H1 (cell line): ENCODE measurements at regions not wholly inside any gene's neighbourhood (a gene's known extent, or its start where the extent isn't known, plus 50 kb on each side); places are given as distances from the start of the nearest gene placed in this dataset.

Experiments used
- CTCF ChIA-PET: fragments of 300-600 bp; sonication (Branson Sonifier 250); formaldehyde crosslinking; loops from one replicate; lab custom pipeline; 2021; ENCODE audit not compliant: partially characterized antibody; lab: Charles Lee
- POLR2A ChIA-PET: fragments of 300-600 bp; sonication (Branson Sonifier 250); formaldehyde crosslinking; loops from one replicate; lab custom pipeline; 2021; ENCODE audit warnings: inconsistent platforms; ENCODE audit not compliant: partially characterized antibody; lab: Charles Lee
- DNase-seq, 2 experiments: peaks; one replicate each; pipeline versions ENCODE4 v3.0.0 to v3.0.0-alpha.2; 2010 to 2022; ENCODE audit warnings: low spot score in 2 of 2, low read depth in 1 of 2, mixed read lengths in 1 of 2
- FAIRE-seq: peaks from 2 replicates; lab custom pipeline; 2011; peaks lifted over from hg19 to GRCh38; lab: Jason Lieb, UNC
- H2AFZ ChIP-seq: 2 replicates; pipeline ENCODE4 v1.8.1; 2012; ENCODE audit warnings: low read length, inconsistent platforms
- H2AK5ac ChIP-seq: 2 replicates; pipeline ENCODE4 v1.6.1; 2013; ENCODE audit warnings: low read depth, low read length
- H2BK120ac ChIP-seq: replicated peaks from 2 replicates; pipeline ENCODE3; 2013; ENCODE audit warnings: low read depth, low read length, inconsistent platforms
- H2BK12ac ChIP-seq: 2 replicates; pipeline ENCODE4 v1.6.1; 2013; ENCODE audit warnings: low read depth, low read length
- H2BK15ac ChIP-seq: 2 replicates; pipeline ENCODE4 v1.6.1; 2013; ENCODE audit warnings: low read length
- H2BK20ac ChIP-seq: 2 replicates; pipeline ENCODE4 v1.6.1; 2013; ENCODE audit warnings: low read length
- H2BK5ac ChIP-seq: 2 replicates; pipeline ENCODE4 v1.6.1; 2013; ENCODE audit warnings: low read depth, low read length
- H3K14ac ChIP-seq: 2 replicates; pipeline ENCODE4 v1.6.1; 2013; ENCODE audit warnings: inconsistent platforms; ENCODE audit not compliant: insufficient read length
- H3K18ac ChIP-seq: 2 replicates; pipeline ENCODE4 v1.6.1; 2013; ENCODE audit warnings: low read length; ENCODE audit errors: extremely low read depth
- H3K23ac ChIP-seq: 2 replicates; pipeline ENCODE4 v1.6.1; 2013; ENCODE audit warnings: inconsistent platforms; ENCODE audit not compliant: insufficient read length
- H3K23me2 ChIP-seq: 2 replicates; pipeline ENCODE4 v1.6.1; 2013; ENCODE audit warnings: low read depth, low read length
- H3K27ac ChIP-seq: 2 replicates; pipeline ENCODE4 v1.6.1; 2011; ENCODE audit warnings: low read depth, low read length, inconsistent platforms
- H3K27me3 ChIP-seq, 4 experiments: replicated peaks in 1 of 4; 1 replicate in 1 of 4; 2 replicates in 3 of 4; pipeline versions ENCODE4 v1.6.1 to v1.8.1; 2011 to 2013; ENCODE audit warnings: low read length in 3 of 4, mild to moderate bottlenecking in 3 of 4, inconsistent platforms in 2 of 4, mixed read lengths in 2 of 4, moderate library complexity in 1 of 4; ENCODE audit not compliant: control insufficient read depth in 3 of 4, insufficient read depth in 3 of 4; ENCODE audit errors: extremely low read depth in 1 of 4
- H3K36me3 ChIP-seq, 4 experiments: 2 replicates each; pipeline versions ENCODE4 v1.6.1 to v1.8.1; 2011 to 2013; ENCODE audit warnings: mild to moderate bottlenecking in 4 of 4, low read length in 3 of 4, moderate library complexity in 2 of 4, control low read depth in 1 of 4, inconsistent platforms in 1 of 4; ENCODE audit not compliant: insufficient read depth in 4 of 4, control insufficient read depth in 2 of 4
- H3K4ac ChIP-seq: replicated peaks from 2 replicates; pipeline ENCODE3; 2013; ENCODE audit warnings: low read length, low read depth, mixed read lengths, inconsistent platforms; ENCODE audit not compliant: insufficient read length
- H3K4me1 ChIP-seq, 4 experiments: replicated peaks in 1 of 4; 1 replicate in 1 of 4; 2 replicates in 3 of 4; pipeline versions ENCODE4 v1.6.1 to v1.8.1; 2011 to 2013; ENCODE audit warnings: low read length in 3 of 4, inconsistent platforms in 2 of 4, mixed read lengths in 1 of 4; ENCODE audit not compliant: insufficient read depth in 4 of 4, control insufficient read depth in 3 of 4
- H3K4me2 ChIP-seq, 2 experiments: 2 replicates each; pipeline versions ENCODE4 v1.6.1 to v1.8.1; 2011 to 2013; ENCODE audit warnings: low read depth in 2 of 2, low read length in 2 of 2, control low read depth in 1 of 2, inconsistent platforms in 1 of 2, mild to moderate bottlenecking in 1 of 2; ENCODE audit not compliant: insufficient read depth in 1 of 2
- H3K4me3 ChIP-seq, 4 experiments: fragments of 200-600, 300-600 bp in 1 of 4; sonication (generic), shearing (Covaris generic), sonication (Bioruptor Twin) in 1 of 4; 2 replicates each; pipeline versions ENCODE4 v1.5.1 to v1.8.1; 2011 to 2016; ENCODE audit warnings: low read length in 4 of 4, low read depth in 3 of 4, control low read depth in 2 of 4, inconsistent platforms in 2 of 4, mild to moderate bottlenecking in 2 of 4, mixed read lengths in 1 of 4, moderate library complexity in 1 of 4; ENCODE audit not compliant: insufficient read depth in 2 of 4; ENCODE audit errors: extremely low read depth in 1 of 4
- H3K56ac ChIP-seq: replicated peaks from 2 replicates; pipeline ENCODE3; 2013; ENCODE audit warnings: low read depth, mild to moderate bottlenecking, mixed read lengths, low read length, inconsistent platforms; ENCODE audit not compliant: insufficient read length
- H3K79me1 ChIP-seq: 2 replicates; pipeline ENCODE4 v1.6.1; 2013; ENCODE audit warnings: low read depth, low read length, control low read depth
- H3K79me2 ChIP-seq, 2 experiments: 2 replicates each; pipeline versions ENCODE4 v1.6.1 to v1.8.1; 2012 to 2013; ENCODE audit warnings: low read length in 2 of 2, mild to moderate bottlenecking in 2 of 2, inconsistent platforms in 1 of 2; ENCODE audit not compliant: insufficient read depth in 2 of 2, control insufficient read depth in 1 of 2
- H3K9ac ChIP-seq, 4 experiments: replicated peaks in 1 of 4; 1 replicate in 1 of 4; 2 replicates in 3 of 4; pipeline versions ENCODE4 v1.6.1 to v1.8.1; 2011 to 2013; ENCODE audit warnings: low read depth in 3 of 4, low read length in 3 of 4, control low read depth in 2 of 4, mild to moderate bottlenecking in 2 of 4, moderate library complexity in 2 of 4, inconsistent platforms in 1 of 4; ENCODE audit errors: extremely low read depth in 1 of 4
- H3K9me3 ChIP-seq, 2 experiments: 2 replicates each; pipeline versions ENCODE4 v1.6.1 to v1.8.1; 2012 to 2013; ENCODE audit warnings: mild to moderate bottlenecking in 2 of 2, moderate library complexity in 2 of 2, control low read depth in 1 of 2, inconsistent platforms in 1 of 2, low read depth in 1 of 2, low read length in 1 of 2, mixed read lengths in 1 of 2; ENCODE audit not compliant: insufficient read depth in 2 of 2
- H4K20me1 ChIP-seq, 2 experiments: replicated peaks in 1 of 2; 2 replicates each; pipeline versions ENCODE3 to v1.8.1; 2011 to 2013; ENCODE audit warnings: inconsistent platforms in 2 of 2, low read length in 2 of 2, mild to moderate bottlenecking in 1 of 2; ENCODE audit not compliant: insufficient read depth in 2 of 2, control insufficient read depth in 1 of 2
- H4K5ac ChIP-seq: 2 replicates; pipeline ENCODE4 v1.6.1; 2013; ENCODE audit warnings: low read length, low read depth, mixed read lengths, inconsistent platforms; ENCODE audit not compliant: insufficient read length
- H4K8ac ChIP-seq: 2 replicates; pipeline ENCODE4 v1.8.0; 2013; ENCODE audit warnings: mild to moderate bottlenecking, moderate library complexity, low read length, inconsistent platforms; ENCODE audit not compliant: insufficient read depth; ENCODE audit errors: extremely low read depth
- H4K91ac ChIP-seq: replicated peaks from 2 replicates; pipeline ENCODE3; 2013; ENCODE audit warnings: low read length, mixed read lengths, inconsistent platforms; ENCODE audit not compliant: insufficient read length
- ATF2 ChIP-seq: IDR thresholded peaks from 2 replicates; pipeline ENCODE4 v1.6.1; 2012; ENCODE audit warnings: low read length, inconsistent platforms
- BACH1 ChIP-seq: IDR thresholded peaks from 2 replicates; pipeline ENCODE4 v1.6.1; 2012; ENCODE audit warnings: low read length, improper control_type of control experiment
- CEBPB ChIP-seq: IDR thresholded peaks from 2 replicates; pipeline ENCODE4 v1.6.1; 2012; ENCODE audit warnings: low read depth, low read length
- EP300 ChIP-seq, 2 experiments: IDR thresholded peaks; 1 replicate in 1 of 2; 2 replicates in 1 of 2; pipeline ENCODE4 v1.6.1; 2011 to 2012; ENCODE audit warnings: low read depth in 2 of 2, low read length in 2 of 2, mild to moderate bottlenecking in 2 of 2, borderline replicate concordance in 1 of 2, inconsistent platforms in 1 of 2, moderate library complexity in 1 of 2
- RFX5 ChIP-seq: IDR thresholded peaks from 2 replicates; pipeline ENCODE4 v1.6.1; 2011; ENCODE audit warnings: low read depth, low read length, improper control_type of control experiment, borderline replicate concordance
- RXRA ChIP-seq: IDR thresholded peaks from 2 replicates; pipeline ENCODE4 v1.6.1; 2011; ENCODE audit warnings: low read depth, mild to moderate bottlenecking, low read length, moderate library complexity; ENCODE audit not compliant: insufficient read depth
- WGBS, 2 experiments: shearing (Covaris generic) in 1 of 2; methylation state at CpG; one replicate each; pipeline versions ENCODE4 v1.1.6 to v1.1.7; 2013 to 2015; ENCODE audit warnings: low lambda C conversion rate in 2 of 2, mixed read lengths in 2 of 2, inconsistent platforms in 1 of 2, low coverage in 1 of 2, missing lambda C conversion rate in 1 of 2; ENCODE audit not compliant: insufficient replicate concordance in 2 of 2, insufficient coverage in 1 of 2, insufficient read length in 1 of 2; ENCODE audit errors: extremely low coverage in 1 of 2, missing lambda C conversion rate in 1 of 2; 5-methylcytosine and 5-hydroxymethylcytosine counted together

- 96% methylated on average over 3 of the region's 3 CpGs; no CpG with 5 or more reads in 1 of the 2 experiments for WGBS, 2 experiments
- Histone ChIP-seq H2AFZ (no peak overlapping the region), H4K8ac (no peak overlapping the region), H3K56ac (no peak overlapping the region), H3K4me1 (no peaks in the 10 kb centered on the region), H3K4ac (no peak overlapping the region), H4K91ac (no peak overlapping the region), H2BK20ac (no peak overlapping the region), H2BK5ac (no peak overlapping the region), H3K23ac (no peak overlapping the region), H4K20me1 (no peaks in the 10 kb centered on the region), H4K5ac (no peak overlapping the region), H3K9ac (no peak overlapping the region), H3K23me2 (no peaks in the 10 kb centered on the region), H3K79me2 (no peaks in the 10 kb centered on the region), H3K36me3 (no peaks in the 10 kb centered on the region), H3K4me2 (no peak overlapping the region), H3K4me3 (no peak overlapping the region), H3K27me3 (no peaks in the 10 kb centered on the region), H2BK15ac (no peak overlapping the region), H3K79me1 (no peaks in the 10 kb centered on the region), H3K14ac (no peak overlapping the region), H3K18ac (no peak overlapping the region), H2BK12ac (no peak overlapping the region), H2BK120ac (no peak overlapping the region), H3K27ac (no peak overlapping the region), H3K9me3 (peaks cover 3% of the 10 kb centered on the region in 2 experiments; a peak in 2 of 4 replicates), H2AK5ac (no peak overlapping the region)
- ChIA-PET CTCF (interaction anchor here (1.0 kb wide), 1 partner anchor 560 kb away, joined by 3 read pairs; no protein-coding TSS in a partner anchor), POLR2A (interaction anchor here (0.8 kb wide), 1 partner anchor 942 kb away, joined by 3 read pairs; no protein-coding TSS in a partner anchor)
- no peak for DNase-seq
- FAIRE-seq, result no peak
- no peak for TF ChIP-seq CEBPB
- no peak for TF ChIP-seq RFX5
- TF ChIP-seq RXRA, result no peak
- TF ChIP-seq ATF2, result no peak
- no peak for TF ChIP-seq EP300 (IDR thresholded peaks at IDR 0.05; ENCODE audit: borderline replicate concordance in 1 of 2, low read depth in 2 of 2, low read length in 2 of 2)
- TF ChIP-seq BACH1, result no peak
Observed at GRCh38 chr13:71316792-71317363, 550.1 kb downstream of the DACH1 start.
